Left ventricle myocardium inferior (tissue), 1 donor: ENCODE measurements at regions not wholly inside any gene's neighbourhood (a gene's known extent, or its start where the extent isn't known, plus 50 kb on each side); places are given as distances from the start of the nearest gene placed in this dataset.

ENCODE experiments used
- DNase-seq: peaks from one replicate; pipeline ENCODE4 v3.0.0-alpha.2; 2020
- H3K27ac ChIP-seq: fragments of 200-600 bp; replicated peaks from 2 replicates; pipeline ENCODE4 v1.8.0; 2021
- H3K27me3 ChIP-seq: fragments of 200-600 bp; 2 replicates; pipeline ENCODE4 v1.8.0; 2021; ENCODE audit warnings: low read depth
- H3K36me3 ChIP-seq: fragments of 200-600 bp; 2 replicates; pipeline ENCODE4 v1.8.0; 2021
- H3K4me1 ChIP-seq: fragments of 200-600 bp; 2 replicates; pipeline ENCODE4 v1.8.0; 2021
- H3K4me3 ChIP-seq: fragments of 200-600 bp; 2 replicates; pipeline ENCODE4 v1.8.0; 2021; ENCODE audit warnings: mild to moderate bottlenecking, moderate library complexity
- H3K9me3 ChIP-seq: fragments of 200-600 bp; replicated peaks from 2 replicates; pipeline ENCODE4 v1.8.0; 2021
- intact Hi-C: fragments of 100-400 bp; cut with micrococcal nuclease; formaldehyde crosslinking; loops from one replicate; pipeline ENCODE4 v1.11.0; 2022
- TF ChIP-seq, protein P1 (sequence below): fragments of 200-600 bp; IDR thresholded peaks from 2 replicates; pipeline ENCODE4 v1.8.0; 2021; ENCODE audit warnings: antibody characterized with exemption, mild to moderate bottlenecking, borderline replicate concordance
- donor health status: DM: no; HTN: yes; CAD: no; lungs with severe emphysema.

DNA sequence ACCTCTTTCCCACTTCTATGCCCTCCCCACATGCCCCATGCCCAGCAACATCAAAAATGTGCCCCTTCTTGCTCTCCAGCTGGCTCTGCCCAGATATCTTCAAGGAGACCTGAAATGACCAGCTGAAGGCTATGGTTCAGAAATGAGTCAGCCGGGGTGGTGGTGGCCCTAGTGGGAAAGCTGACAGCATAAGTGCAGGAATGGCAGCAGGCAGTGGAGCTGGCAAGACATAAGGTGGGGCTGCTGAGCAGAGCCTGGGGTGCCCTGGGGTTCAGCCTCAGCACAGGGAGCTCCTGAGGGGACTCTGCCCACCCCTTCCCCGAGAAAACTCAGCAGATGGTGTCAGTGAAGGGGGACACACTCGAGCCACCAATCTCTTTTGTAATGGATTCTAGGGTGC is 593.4 kb downstream of the BUD13 start:
- H3K9me3 ChIP-seq, result no peaks in the 10 kb centered on the region
- peaks cover 33% of the 10 kb centered on the region for H3K4me1 ChIP-seq
- intact Hi-C loops, result no loop called here
- DNase-seq, result no peak
- peaks cover 22% of the 10 kb centered on the region for H3K27me3 ChIP-seq
- H3K4me3 ChIP-seq, result no peak overlapping the region
- TF ChIP-seq, protein P1, sequence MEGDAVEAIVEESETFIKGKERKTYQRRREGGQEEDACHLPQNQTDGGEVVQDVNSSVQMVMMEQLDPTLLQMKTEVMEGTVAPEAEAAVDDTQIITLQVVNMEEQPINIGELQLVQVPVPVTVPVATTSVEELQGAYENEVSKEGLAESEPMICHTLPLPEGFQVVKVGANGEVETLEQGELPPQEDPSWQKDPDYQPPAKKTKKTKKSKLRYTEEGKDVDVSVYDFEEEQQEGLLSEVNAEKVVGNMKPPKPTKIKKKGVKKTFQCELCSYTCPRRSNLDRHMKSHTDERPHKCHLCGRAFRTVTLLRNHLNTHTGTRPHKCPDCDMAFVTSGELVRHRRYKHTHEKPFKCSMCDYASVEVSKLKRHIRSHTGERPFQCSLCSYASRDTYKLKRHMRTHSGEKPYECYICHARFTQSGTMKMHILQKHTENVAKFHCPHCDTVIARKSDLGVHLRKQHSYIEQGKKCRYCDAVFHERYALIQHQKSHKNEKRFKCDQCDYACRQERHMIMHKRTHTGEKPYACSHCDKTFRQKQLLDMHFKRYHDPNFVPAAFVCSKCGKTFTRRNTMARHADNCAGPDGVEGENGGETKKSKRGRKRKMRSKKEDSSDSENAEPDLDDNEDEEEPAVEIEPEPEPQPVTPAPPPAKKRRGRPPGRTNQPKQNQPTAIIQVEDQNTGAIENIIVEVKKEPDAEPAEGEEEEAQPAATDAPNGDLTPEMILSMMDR, result no peak
- H3K36me3 ChIP-seq, result no peaks in the 10 kb centered on the region
- H3K27ac ChIP-seq, result no peak overlapping the region

GRCh38 chr11:116177521-116178210 is 595.1 kb downstream of the BUD13 start:
- Histone ChIP-seq H3K4me1 (peaks cover 30% of the 10 kb centered on the region), H3K9me3 (no peaks in the 10 kb centered on the region), H3K27ac (no peak overlapping the region), H3K27me3 (peaks cover 31% of the 10 kb centered on the region), H3K36me3 (no peaks in the 10 kb centered on the region), H3K4me3 (no peak overlapping the region)
- intact Hi-C loops, result no loop called here
- no peak for DNase-seq
- TF ChIP-seq, protein P1, result no peak

DNA sequence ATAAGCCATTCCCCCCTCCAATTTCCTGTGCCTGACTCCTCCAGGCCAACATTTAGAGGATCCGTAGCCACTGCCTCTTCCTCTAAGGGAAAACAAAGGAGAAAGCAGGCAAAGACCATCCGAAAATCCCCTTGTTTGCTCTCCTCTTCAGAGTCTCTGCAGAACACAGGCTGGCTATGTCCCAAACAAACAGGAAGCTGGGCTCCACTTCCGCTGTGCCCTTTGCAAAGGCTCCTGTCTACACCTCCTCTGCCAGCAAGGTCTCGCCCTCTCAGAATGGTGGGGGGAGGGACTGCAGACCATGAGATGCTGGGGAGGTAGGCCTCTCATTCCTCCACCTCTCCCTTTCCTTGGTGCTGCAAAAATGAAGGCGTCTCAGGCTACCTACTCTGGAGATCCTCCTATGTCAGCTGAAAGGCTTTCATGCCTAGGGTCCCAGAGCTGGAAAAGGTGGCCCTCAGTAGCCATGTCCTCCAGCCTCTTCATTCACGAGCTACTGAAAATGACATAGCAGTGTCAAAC is 596.2 kb downstream of the BUD13 start:
- peaks cover 42% of the 10 kb centered on the region for H3K27me3 ChIP-seq
- no peaks in the 10 kb centered on the region for H3K9me3 ChIP-seq
- H3K4me3 ChIP-seq, result no peak overlapping the region
- H3K36me3 ChIP-seq, result no peaks in the 10 kb centered on the region
- H3K4me1 ChIP-seq, result peaks cover 19% of the 10 kb centered on the region
- DNase-seq, result no peak
- H3K27ac ChIP-seq, result no peak overlapping the region
- intact Hi-C loops, result no loop called here
- TF ChIP-seq, protein P1, result no peak

DNA sequence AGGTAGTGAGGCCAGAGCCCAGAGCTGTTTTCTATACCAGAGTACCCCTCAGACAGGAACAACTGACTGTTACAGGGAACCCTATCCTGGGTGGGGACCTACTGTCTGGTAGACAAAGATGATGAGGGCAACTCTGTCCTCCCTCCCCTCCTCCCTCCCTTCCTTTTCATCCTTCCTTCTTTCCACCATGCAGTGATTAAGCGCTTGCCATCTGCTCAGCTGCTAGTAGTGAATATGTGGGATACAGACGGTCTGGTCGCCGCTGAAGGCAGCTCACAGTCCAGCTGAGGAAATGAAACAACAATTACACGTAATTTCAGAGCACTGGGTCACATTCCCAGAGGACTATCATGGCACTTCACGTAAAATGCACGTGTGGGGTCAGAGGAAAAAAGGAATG is 597.1 kb downstream of the BUD13 start:
- no peak overlapping the region for H3K27ac ChIP-seq
- TF ChIP-seq, protein P1, result no peak
- intact Hi-C loops, result no loop called here
- no peak for DNase-seq
- H3K4me1 ChIP-seq, result peaks cover 11% of the 10 kb centered on the region
- no peaks in the 10 kb centered on the region for H3K9me3 ChIP-seq
- H3K4me3 ChIP-seq, result no peak overlapping the region
- H3K36me3 ChIP-seq, result no peaks in the 10 kb centered on the region
- H3K27me3 ChIP-seq, result peaks cover 43% of the 10 kb centered on the region

DNA sequence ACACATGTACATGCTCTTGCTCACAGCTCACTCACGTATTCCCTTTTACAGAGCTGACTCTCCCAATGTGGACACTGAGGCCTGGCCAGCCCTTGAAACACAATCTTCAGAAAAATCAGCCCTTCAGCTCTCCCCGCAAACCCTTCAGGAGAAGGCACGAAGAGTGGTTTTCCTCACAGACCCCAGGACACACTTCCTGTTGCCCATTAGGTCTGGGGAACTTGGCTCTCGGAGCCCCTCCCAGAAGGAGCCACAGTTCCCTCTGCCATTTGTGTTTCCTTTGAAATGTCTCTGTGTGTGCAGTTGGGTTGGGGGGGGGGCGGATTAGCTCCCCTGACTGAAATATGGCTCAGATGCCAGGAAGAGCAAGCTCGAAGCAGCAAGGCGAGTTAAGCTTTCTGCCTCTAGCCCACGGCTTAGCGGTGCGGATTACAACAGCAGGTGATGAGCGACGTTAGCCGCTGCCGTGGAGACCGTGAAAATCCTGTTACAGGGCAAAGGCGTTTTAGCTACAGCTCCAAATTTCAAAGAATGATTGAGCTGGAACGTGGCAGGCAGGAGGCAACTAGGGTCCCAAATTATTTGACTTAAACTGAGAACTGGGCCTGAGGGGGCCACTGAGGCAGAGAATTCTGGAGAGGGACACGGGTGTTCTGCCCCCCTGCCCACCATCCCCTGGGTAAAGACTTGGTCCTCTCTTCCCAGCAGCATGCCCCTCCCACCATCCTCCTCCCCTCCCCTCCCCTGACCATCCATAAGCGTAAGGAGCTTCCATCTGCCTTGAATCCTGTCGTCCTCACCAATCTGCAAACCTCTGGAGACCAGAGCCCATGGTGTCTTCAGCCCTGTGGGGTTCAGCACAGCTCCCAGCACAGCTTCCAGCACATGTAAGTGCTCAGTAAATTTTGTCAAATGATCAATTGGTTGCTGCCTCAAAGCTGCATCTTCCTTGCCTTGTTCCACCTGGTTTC is 598.6 kb downstream of the BUD13 start:
- TF ChIP-seq, protein P1, result no peak
- Histone ChIP-seq H3K27me3 (peaks cover 54% of the 10 kb centered on the region), H3K9me3 (no peaks in the 10 kb centered on the region), H3K36me3 (no peaks in the 10 kb centered on the region), H3K27ac (no peak overlapping the region), H3K4me3 (no peak overlapping the region), H3K4me1 (peaks cover 6% of the 10 kb centered on the region)
- intact Hi-C loops, result no loop called here
- DNase-seq, result no peak
